ENCODE measurements at regions not wholly inside any gene's neighbourhood (a gene's known extent, or its start where the extent isn't known, plus 50 kb on each side); places are given as distances from the start of the nearest gene placed in this dataset.

DNA sequence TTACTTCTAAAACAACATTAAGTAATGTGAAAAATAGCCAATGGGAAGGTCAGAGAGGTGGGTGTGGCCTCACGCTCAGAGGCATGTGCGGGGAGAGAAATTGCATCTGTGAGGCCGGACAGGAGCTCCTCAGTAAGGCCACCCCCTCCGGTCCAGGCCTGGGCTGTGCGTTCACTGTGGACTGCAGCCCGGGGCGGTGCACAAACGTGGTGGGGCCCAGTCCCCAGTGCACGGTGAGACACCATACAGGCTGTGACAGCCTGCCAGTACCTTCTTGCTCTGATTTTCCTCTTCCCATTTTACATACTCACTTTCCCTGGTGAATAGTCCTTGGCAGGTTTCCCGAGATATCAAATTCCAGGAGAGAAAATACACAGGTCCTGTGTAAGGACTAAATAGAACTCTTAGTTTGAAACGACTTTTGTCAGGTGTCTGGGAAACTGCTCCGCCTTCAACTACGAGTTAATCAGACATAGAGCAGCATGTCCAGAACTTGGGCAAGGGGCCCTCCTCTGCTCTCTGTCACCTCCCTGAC is 174.1 kb upstream of the MKI67 start:
- no peak for ATAC-seq (ENCODE audit: low read depth)
- no peaks in the 10 kb centered on the region for H3K36me3 ChIP-seq (ENCODE audit: low read depth)

DNA sequence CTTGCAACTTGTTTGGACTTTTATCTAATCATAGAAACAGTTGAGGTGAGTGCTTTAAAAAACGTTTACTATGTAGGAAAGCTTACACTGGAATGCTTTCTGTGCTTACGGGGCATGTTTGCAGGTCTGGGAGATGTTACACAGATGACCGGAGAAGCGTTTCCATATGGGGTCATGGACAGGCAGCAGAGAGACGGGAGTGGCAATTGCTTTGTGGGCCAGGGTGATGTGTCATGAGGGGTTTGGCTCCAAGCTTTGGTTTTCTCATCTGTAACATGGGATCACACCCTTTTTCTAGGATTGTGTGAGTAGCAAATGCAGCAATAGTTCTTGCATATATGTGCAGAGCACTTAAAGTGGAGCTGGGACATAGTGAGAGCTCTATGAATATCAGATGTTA is 174.8 kb upstream of the MKI67 start:
- TF ChIP-seq, protein P1, sequence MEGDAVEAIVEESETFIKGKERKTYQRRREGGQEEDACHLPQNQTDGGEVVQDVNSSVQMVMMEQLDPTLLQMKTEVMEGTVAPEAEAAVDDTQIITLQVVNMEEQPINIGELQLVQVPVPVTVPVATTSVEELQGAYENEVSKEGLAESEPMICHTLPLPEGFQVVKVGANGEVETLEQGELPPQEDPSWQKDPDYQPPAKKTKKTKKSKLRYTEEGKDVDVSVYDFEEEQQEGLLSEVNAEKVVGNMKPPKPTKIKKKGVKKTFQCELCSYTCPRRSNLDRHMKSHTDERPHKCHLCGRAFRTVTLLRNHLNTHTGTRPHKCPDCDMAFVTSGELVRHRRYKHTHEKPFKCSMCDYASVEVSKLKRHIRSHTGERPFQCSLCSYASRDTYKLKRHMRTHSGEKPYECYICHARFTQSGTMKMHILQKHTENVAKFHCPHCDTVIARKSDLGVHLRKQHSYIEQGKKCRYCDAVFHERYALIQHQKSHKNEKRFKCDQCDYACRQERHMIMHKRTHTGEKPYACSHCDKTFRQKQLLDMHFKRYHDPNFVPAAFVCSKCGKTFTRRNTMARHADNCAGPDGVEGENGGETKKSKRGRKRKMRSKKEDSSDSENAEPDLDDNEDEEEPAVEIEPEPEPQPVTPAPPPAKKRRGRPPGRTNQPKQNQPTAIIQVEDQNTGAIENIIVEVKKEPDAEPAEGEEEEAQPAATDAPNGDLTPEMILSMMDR (IDR thresholded peaks at IDR 0.05; ENCODE audit: poor library complexity, severe bottlenecking): no peak
- Histone ChIP-seq H3K27ac (ENCODE audit: poor library complexity, severe bottlenecking) (no peak overlapping the region), H3K9me3 (ENCODE audit: severe bottlenecking) (no peaks in the 10 kb centered on the region), H3K4me3 (ENCODE audit: severe bottlenecking) (no peak overlapping the region), H3K36me3 (ENCODE audit: low read depth) (no peaks in the 10 kb centered on the region), H3K4me1 (ENCODE audit: insufficient read depth, poor library complexity, severe bottlenecking) (no peaks in the 10 kb centered on the region), H3K27me3 (ENCODE audit: insufficient read depth, poor library complexity, severe bottlenecking) (no peaks in the 10 kb centered on the region)
- ATAC-seq (ENCODE audit: low read depth) (no peak), DNase-seq (ENCODE audit: low spot score) (no peak)

More for the DNA sequence above, 174.1 kb upstream of the MKI67 start:
- H3K4me3 ChIP-seq (ENCODE audit: severe bottlenecking): no peak overlapping the region
- H3K27ac ChIP-seq (ENCODE audit: poor library complexity, severe bottlenecking): no peak overlapping the region
- no peaks in the 10 kb centered on the region for H3K27me3 ChIP-seq (ENCODE audit: insufficient read depth, poor library complexity, severe bottlenecking)
- no peaks in the 10 kb centered on the region for H3K4me1 ChIP-seq (ENCODE audit: insufficient read depth, poor library complexity, severe bottlenecking)
- no peaks in the 10 kb centered on the region for H3K9me3 ChIP-seq (ENCODE audit: severe bottlenecking)
- TF ChIP-seq, protein P1 (IDR thresholded peaks at IDR 0.05; ENCODE audit: poor library complexity, severe bottlenecking): no peak
- DNase-seq (ENCODE audit: low spot score): no peak

DNA sequence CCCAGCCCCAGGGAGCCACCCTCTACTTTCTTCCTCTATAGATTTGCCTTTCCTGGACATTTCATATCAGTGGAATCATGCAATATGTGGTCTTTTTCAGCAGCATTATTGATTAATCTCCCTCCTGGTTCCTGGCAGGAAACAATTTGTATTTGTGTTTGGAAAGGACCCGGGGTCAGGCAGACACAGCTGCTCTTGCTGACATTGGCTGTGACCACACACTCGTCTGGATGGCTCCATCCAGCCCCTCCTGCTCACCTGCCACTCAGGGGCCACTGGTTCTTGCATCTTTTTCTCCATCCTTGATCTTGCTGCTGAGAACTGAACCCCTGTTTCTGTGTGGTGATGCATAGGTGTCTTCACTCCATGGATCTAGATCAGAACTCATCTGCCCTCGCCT is 176.6 kb upstream of the MKI67 start:
- H3K4me1 ChIP-seq (ENCODE audit: insufficient read depth, poor library complexity, severe bottlenecking): no peaks in the 10 kb centered on the region
- H3K27ac ChIP-seq (ENCODE audit: poor library complexity, severe bottlenecking): no peak overlapping the region
- DNase-seq (ENCODE audit: low spot score): no peak
- no peaks in the 10 kb centered on the region for H3K9me3 ChIP-seq (ENCODE audit: severe bottlenecking)
- no peaks in the 10 kb centered on the region for H3K27me3 ChIP-seq (ENCODE audit: insufficient read depth, poor library complexity, severe bottlenecking)
- TF ChIP-seq, protein P1 (IDR thresholded peaks at IDR 0.05; ENCODE audit: poor library complexity, severe bottlenecking): no peak
- no peak for ATAC-seq (ENCODE audit: low read depth)
- H3K4me3 ChIP-seq (ENCODE audit: severe bottlenecking): no peak overlapping the region
- H3K36me3 ChIP-seq (ENCODE audit: low read depth): no peaks in the 10 kb centered on the region

DNA sequence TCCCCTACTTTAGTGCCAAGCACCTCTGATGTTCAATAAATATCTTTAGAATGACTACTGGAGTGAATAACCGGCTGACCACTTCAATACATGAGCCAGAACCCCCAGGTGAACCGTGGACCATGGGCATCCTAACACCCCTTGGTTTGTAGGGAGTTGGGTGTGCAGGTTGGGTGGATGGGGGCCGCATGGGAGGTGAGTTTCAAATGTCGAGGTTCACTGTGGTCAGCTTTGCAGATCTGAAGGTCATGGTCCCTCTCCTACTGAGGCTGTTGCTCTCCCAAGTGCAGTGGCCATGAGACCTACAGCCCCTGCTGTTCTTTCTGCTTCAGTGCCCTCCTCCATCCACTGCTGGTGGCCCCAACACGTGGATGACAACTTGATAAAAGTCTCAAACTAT is 178.0 kb upstream of the MKI67 start:
- H3K27me3 ChIP-seq (ENCODE audit: insufficient read depth, poor library complexity, severe bottlenecking): no peaks in the 10 kb centered on the region
- TF ChIP-seq, protein P1 (IDR thresholded peaks at IDR 0.05; ENCODE audit: poor library complexity, severe bottlenecking): no peak
- no peaks in the 10 kb centered on the region for H3K9me3 ChIP-seq (ENCODE audit: severe bottlenecking)
- DNase-seq (ENCODE audit: low spot score): no peak
- no peaks in the 10 kb centered on the region for H3K36me3 ChIP-seq (ENCODE audit: low read depth)
- no peak for ATAC-seq (ENCODE audit: low read depth)
- no peak overlapping the region for H3K4me3 ChIP-seq (ENCODE audit: severe bottlenecking)
- H3K27ac ChIP-seq (ENCODE audit: poor library complexity, severe bottlenecking): no peak overlapping the region
- no peaks in the 10 kb centered on the region for H3K4me1 ChIP-seq (ENCODE audit: insufficient read depth, poor library complexity, severe bottlenecking)

DNA sequence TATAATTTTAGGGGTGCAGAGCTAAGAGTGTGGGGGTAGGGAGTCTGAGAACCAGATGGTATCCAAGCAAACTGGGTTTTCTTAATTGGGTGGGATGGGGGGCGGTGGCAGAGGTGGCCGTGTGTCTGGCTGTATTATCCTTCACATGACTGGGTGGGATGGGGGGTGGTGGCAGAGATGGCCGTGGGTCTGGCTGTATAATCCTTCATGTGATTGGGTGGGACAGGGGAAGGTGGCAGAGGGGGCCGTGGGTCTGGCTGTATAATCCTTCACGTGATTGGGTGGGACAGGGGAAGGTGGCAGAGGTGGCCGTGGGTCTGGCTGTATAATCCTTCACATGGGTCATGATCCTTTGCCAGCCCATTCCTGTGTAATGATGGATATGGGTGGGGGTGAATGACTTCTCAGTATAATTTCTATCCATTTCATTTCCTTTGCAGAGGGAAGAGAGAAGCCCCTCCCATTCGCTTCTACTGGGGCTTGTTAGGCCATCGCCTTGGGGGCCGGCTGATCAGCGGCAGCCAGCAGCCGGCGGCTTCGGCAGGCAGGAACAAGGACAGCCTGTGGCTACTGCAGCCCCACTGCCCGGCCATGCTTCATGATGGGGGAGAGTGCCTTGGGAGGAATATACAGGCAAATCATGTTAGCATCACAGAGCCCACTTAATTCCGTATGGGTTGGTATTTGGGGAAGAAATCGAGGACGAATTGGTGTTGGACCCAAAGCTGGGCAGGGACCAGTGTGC is 179.6 kb upstream of the MKI67 start:
- Histone ChIP-seq H3K36me3 (ENCODE audit: low read depth) (no peaks in the 10 kb centered on the region), H3K9me3 (ENCODE audit: severe bottlenecking) (no peaks in the 10 kb centered on the region), H3K27me3 (ENCODE audit: insufficient read depth, poor library complexity, severe bottlenecking) (no peaks in the 10 kb centered on the region), H3K4me1 (ENCODE audit: insufficient read depth, poor library complexity, severe bottlenecking) (no peaks in the 10 kb centered on the region), H3K4me3 (ENCODE audit: severe bottlenecking) (no peak overlapping the region), H3K27ac (ENCODE audit: poor library complexity, severe bottlenecking) (no peak overlapping the region)
- TF ChIP-seq, protein P1 (IDR thresholded peaks at IDR 0.05; ENCODE audit: poor library complexity, severe bottlenecking): no peak
- no peak for ATAC-seq (ENCODE audit: low read depth)
- no peak for DNase-seq (ENCODE audit: low spot score)

Measured in RWPE2 (cell line).